NCI-H2029 treated with DMSO at 0.1 percent for 48 hours (cell line): ENCODE measurements at regions not wholly inside any gene's neighbourhood (a gene's known extent, or its start where the extent isn't known, plus 50 kb on each side); places are given as distances from the start of the nearest gene placed in this dataset.
A peak's percentile ranks its signal among the peaks of the same experiment; 100 is the strongest.

Source experiments
- DNase-seq: peaks from one replicate; lab custom pipeline; 2025; lab: John Stamatoyannopoulos, UW

GRCh38 chr1:116262995-116263385 lies 110.1 kb upstream of the ATP1A1 start:
- no peak for DNase-seq

GRCh38 chr1:116265931-116266863 lies 106.8 kb upstream of the ATP1A1 start:
- DNase-seq, result no peak

GRCh38 chr1:116266864-116267212 lies 106.2 kb upstream of the ATP1A1 start:
- DNase-seq, result no peak

GRCh38 chr1:116268211-116268610 lies 104.8 kb upstream of the ATP1A1 start:
- DNase-seq, result peak; percentile 81

- DNase-seq, result no peak
These were observed 102.6 kb upstream of the ATP1A1 start for GRCh38 chr1:116270316-116271057.

GRCh38 chr1:116273042-116273783 lies 99.8 kb upstream of the ATP1A1 start:
- DNase-seq, result no peak

- DNase-seq, result no peak
These were observed 96.5 kb upstream of the ATP1A1 start for GRCh38 chr1:116276532-116276931.

GRCh38 chr1:116277840-116278540 lies 95.1 kb upstream of the ATP1A1 start:
- no peak for DNase-seq

GRCh38 chr1:116278541-116278866 lies 94.5 kb upstream of the ATP1A1 start:
- no peak for DNase-seq

- no peak for DNase-seq
These were observed 93.3 kb upstream of the ATP1A1 start for GRCh38 chr1:116279715-116280114.

GRCh38 chr1:116284819-116285390 lies 88.1 kb upstream of the ATP1A1 start:
- peak; percentile 77 for DNase-seq

- DNase-seq, result peak; percentile 36
These were observed 86.5 kb upstream of the ATP1A1 start for GRCh38 chr1:116286541-116286971.

GRCh38 chr1:116287341-116288200 lies 85.5 kb upstream of the ATP1A1 start:
- DNase-seq, result peak; percentile 76

GRCh38 chr1:116288201-116288598 lies 84.8 kb upstream of the ATP1A1 start:
- no peak for DNase-seq

- DNase-seq, result no peak
These were observed 83.9 kb upstream of the ATP1A1 start for GRCh38 chr1:116289193-116289592.

GRCh38 chr1:116290085-116290705 lies 82.8 kb upstream of the ATP1A1 start:
- no peak for DNase-seq

GRCh38 chr1:116291024-116291423 lies 82.0 kb upstream of the ATP1A1 start:
- DNase-seq, result no peak

GRCh38 chr1:116292929-116293725 lies 79.9 kb upstream of the ATP1A1 start:
- DNase-seq, result peak; percentile 84

GRCh38 chr1:116297495-116298212 lies 75.4 kb upstream of the ATP1A1 start:
- no peak for DNase-seq
